Psoas muscle (tissue), 7 donors: ENCODE measurements at regions not wholly inside any gene's neighbourhood (a gene's known extent, or its start where the extent isn't known, plus 50 kb on each side); places are given as distances from the start of the nearest gene placed in this dataset.

Experiments
- ATAC-seq, 4 donors: fragments of 200-7000 bp; cut with Tn5 transposase; one replicate each; pipeline ENCODE4 v1.9.1; 2020; ENCODE audit warnings: moderate library complexity in 3 of 4, mild to moderate bottlenecking in 2 of 4
- DNase-seq, 2 donors: peaks; one replicate each; pipeline ENCODE4 v3.0.0-alpha.2; 2020
- H3K27ac ChIP-seq: fragments of 200-600 bp; one replicate; pipeline ENCODE4 v1.8.0; 2022
- H3K27me3 ChIP-seq, 3 donors: fragments of 200-600 bp in 1 of 3; one replicate each; pipeline versions ENCODE4 v1.6.1 to v1.8.0; 2013 to 2022; ENCODE audit warnings: low read length in 2 of 3, mild to moderate bottlenecking in 2 of 3, moderate library complexity in 1 of 3; ENCODE audit not compliant: insufficient read depth in 3 of 3
- H3K36me3 ChIP-seq, 2 donors: fragments of 200-600 bp in 1 of 2; one replicate each; pipeline versions ENCODE4 v1.6.1 to v1.8.0; 2013 to 2022; ENCODE audit warnings: low read depth in 1 of 2, mild to moderate bottlenecking in 1 of 2, moderate library complexity in 1 of 2; ENCODE audit not compliant: insufficient read depth in 1 of 2
- H3K4me1 ChIP-seq: fragments of 200-600 bp; one replicate; pipeline ENCODE4 v1.8.0; 2022
- H3K4me3 ChIP-seq: fragments of 200-600 bp; one replicate; pipeline ENCODE4 v1.8.0; 2022; ENCODE audit warnings: mild to moderate bottlenecking
- H3K9me3 ChIP-seq: fragments of 200-600 bp; one replicate; pipeline ENCODE4 v1.8.0; 2022
- WGBS, 3 donors: extraction: QIAGEN DNeasy Blood & Tissue Kit; methylation state at CpG; one replicate each; pipeline versions ENCODE4 v1.1.6 to v1.1.7; 2013; 5-methylcytosine and 5-hydroxymethylcytosine counted together
- intact Hi-C, 2 donors: fragments of 100-400 bp; cut with DNase I; formaldehyde crosslinking; loops; one replicate each; pipeline versions ENCODE4 v1.11.0 to v1.14.2; 2022
- TF ChIP-seq, protein P1 (sequence below): fragments of 200-600 bp; IDR thresholded peaks from one replicate; pipeline ENCODE4 v1.8.0; 2022; ENCODE audit warnings: antibody characterized with exemption
- donor health status: healthy with polysubstance abuse.
- donor health status: DM: no; HTN: no; CAD: no; lungs with moderate emphysema.
- donor health status: Bipolar disorder and iron deficiency.
- donor health status: healthy.
- donor health status: DM: yes; HTN: yes; CAD: no.
- donor health status: DM: no; HTN: no; CAD: no.
- donor health status: DM: yes; HTN: yes; CAD: no.

DNA sequence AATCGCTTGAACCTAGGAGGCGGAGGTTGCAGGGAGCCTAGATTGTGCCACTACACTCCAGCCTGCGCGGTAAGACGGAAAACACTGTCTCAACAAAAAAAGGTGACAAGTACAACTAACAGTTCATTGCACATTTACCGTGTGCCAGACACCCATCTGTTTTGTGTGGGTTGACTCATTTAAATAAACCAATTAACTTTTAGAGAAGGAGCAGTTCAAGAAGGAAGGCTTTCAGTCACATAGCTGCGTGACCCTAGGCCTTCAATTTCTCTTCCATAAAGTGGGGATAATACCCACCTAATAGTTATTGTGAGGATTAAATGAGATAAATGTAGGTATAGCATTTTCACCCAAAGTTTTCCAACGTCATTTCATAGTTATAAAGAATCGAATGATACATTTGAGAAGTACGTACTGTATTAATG is 52.3 kb upstream of the KDM7A start:
- peaks cover 0 to 51% (median 15%) of the 10 kb centered on the region in 3 donors for H3K27me3 ChIP-seq
- no peak overlapping the region for H3K27ac ChIP-seq
- H3K4me1 ChIP-seq, result peaks cover 4% of the 10 kb centered on the region
- H3K36me3 ChIP-seq, result no peaks in the 10 kb centered on the region
- intact Hi-C loops, result no loop called here
- H3K9me3 ChIP-seq, result no peaks in the 10 kb centered on the region
- TF ChIP-seq, protein P1, sequence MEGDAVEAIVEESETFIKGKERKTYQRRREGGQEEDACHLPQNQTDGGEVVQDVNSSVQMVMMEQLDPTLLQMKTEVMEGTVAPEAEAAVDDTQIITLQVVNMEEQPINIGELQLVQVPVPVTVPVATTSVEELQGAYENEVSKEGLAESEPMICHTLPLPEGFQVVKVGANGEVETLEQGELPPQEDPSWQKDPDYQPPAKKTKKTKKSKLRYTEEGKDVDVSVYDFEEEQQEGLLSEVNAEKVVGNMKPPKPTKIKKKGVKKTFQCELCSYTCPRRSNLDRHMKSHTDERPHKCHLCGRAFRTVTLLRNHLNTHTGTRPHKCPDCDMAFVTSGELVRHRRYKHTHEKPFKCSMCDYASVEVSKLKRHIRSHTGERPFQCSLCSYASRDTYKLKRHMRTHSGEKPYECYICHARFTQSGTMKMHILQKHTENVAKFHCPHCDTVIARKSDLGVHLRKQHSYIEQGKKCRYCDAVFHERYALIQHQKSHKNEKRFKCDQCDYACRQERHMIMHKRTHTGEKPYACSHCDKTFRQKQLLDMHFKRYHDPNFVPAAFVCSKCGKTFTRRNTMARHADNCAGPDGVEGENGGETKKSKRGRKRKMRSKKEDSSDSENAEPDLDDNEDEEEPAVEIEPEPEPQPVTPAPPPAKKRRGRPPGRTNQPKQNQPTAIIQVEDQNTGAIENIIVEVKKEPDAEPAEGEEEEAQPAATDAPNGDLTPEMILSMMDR, result no peak
- 93 to 96% (median 95%) methylated on average over 10 of the region's 10 CpGs for WGBS, 3 donors
- DNase-seq (no peak), ATAC-seq (no peak)
- no peak overlapping the region for H3K4me3 ChIP-seq
